GM23248 (cell line): ENCODE measurements at regions not wholly inside any gene's neighbourhood (a gene's known extent, or its start where the extent isn't known, plus 50 kb on each side); places are given as distances from the start of the nearest gene placed in this dataset.

ENCODE experiments used
- EZH2 ChIP-seq: fragments of 200-600 bp; sonication (generic); IDR thresholded peaks from 2 replicates; pipeline ENCODE4 v1.6.1; 2018; ENCODE audit warnings: antibody characterized with exemption, mild to moderate bottlenecking; ENCODE audit not compliant: insufficient read depth, poor library complexity, severe bottlenecking
- EZH2phosphoT487 ChIP-seq: fragments of 200-600 bp; sonication (generic); IDR thresholded peaks from 2 replicates; pipeline ENCODE4 v1.6.1; 2018; ENCODE audit warnings: antibody characterized with exemption, moderate library complexity, mild to moderate bottlenecking, low read depth; ENCODE audit not compliant: insufficient read depth

- TF ChIP-seq EZH2 (no peak), EZH2phosphoT487 (no peak)
These were observed 434.1 kb downstream of the OCA2 start for GRCh38 chr15:27665002-27665401.
